ENCODE measurements at regions not wholly inside any gene's neighbourhood (a gene's known extent, or its start where the extent isn't known, plus 50 kb on each side); places are given as distances from the start of the nearest gene placed in this dataset.

DNA sequence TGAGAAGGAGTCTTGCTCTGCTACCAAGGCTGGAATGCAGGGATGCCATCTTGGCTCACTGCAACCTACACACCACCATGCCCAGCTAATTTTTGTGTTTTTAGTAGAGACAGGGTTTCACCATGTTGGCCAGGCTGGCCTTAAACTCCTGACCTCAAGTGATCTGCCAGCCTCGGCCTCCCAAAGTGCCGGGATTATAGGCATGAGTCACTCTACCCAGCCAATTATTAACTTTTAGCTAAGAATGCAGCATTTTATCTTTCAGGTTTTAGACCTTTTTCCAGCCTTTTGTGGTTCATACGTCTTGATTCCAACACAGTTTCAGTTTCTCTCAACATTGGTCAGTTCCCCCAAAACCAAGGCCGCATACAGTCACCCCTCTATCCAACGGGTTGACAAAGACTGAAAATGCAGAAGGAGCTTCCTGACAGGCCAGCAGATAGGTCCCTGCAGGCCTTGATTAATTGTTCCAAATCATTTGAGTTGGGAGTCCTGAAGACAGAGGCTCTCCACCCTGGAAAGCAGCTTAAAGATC lies 262.2 kb upstream of the KLHL29 start (continued):
- TF ChIP-seq HMG20A (CRISPR knock-in tag; IDR thresholded peaks at IDR 0.05; ENCODE audit: borderline replicate concordance) (0 out of 2 replicates have a peak, but pooled peaks have one; percentile 21), PRDM4 (CRISPR knock-in tag; IDR thresholded peaks at IDR 0.05; ENCODE audit: borderline replicate concordance) (no peak), EHMT2 (IDR thresholded peaks at IDR 0.05; ENCODE audit: borderline replicate concordance, low read depth, low read length) (no peak), JUND (CRISPR knock-in tag; IDR thresholded peaks at IDR 0.05) (peak; percentile 36; the same call in 1 of the 2 replicates), MEIS1 (CRISPR knock-in tag; IDR thresholded peaks at IDR 0.05; ENCODE audit: borderline replicate concordance) (no peak), ZNF839 (CRISPR knock-in tag; IDR thresholded peaks at IDR 0.05; ENCODE audit: borderline replicate concordance) (no peak), ZFP91 (CRISPR knock-in tag; IDR thresholded peaks at IDR 0.05; ENCODE audit: borderline replicate concordance) (no peak), NR2F6 (IDR thresholded peaks at IDR 0.05) (no peak), NR2F6 (CRISPR knock-in tag; IDR thresholded peaks at IDR 0.05) (0 out of 2 replicates have a peak, but pooled peaks have one; percentile 40), ZNF784 (CRISPR knock-in tag; IDR thresholded peaks at IDR 0.05; ENCODE audit: borderline replicate concordance) (no peak), ZNF710 (CRISPR knock-in tag; IDR thresholded peaks at IDR 0.05; ENCODE audit: borderline replicate concordance) (no peak), ZFP36L2 (CRISPR knock-in tag; IDR thresholded peaks at IDR 0.05) (no peak), MATR3 (CRISPR knock-in tag; IDR thresholded peaks at IDR 0.05) (no peak), ATF3 (CRISPR knock-in tag; IDR thresholded peaks at IDR 0.05) (peak; percentile 59; the same call in 1 of the 2 replicates)
- TF ChIP-seq, protein P1, sequence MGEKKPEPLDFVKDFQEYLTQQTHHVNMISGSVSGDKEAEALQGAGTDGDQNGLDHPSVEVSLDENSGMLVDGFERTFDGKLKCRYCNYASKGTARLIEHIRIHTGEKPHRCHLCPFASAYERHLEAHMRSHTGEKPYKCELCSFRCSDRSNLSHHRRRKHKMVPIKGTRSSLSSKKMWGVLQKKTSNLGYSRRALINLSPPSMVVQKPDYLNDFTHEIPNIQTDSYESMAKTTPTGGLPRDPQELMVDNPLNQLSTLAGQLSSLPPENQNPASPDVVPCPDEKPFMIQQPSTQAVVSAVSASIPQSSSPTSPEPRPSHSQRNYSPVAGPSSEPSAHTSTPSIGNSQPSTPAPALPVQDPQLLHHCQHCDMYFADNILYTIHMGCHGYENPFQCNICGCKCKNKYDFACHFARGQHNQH (CRISPR knock-in tag; IDR thresholded peaks at IDR 0.05), result no peak
- TF ChIP-seq, protein P2, sequence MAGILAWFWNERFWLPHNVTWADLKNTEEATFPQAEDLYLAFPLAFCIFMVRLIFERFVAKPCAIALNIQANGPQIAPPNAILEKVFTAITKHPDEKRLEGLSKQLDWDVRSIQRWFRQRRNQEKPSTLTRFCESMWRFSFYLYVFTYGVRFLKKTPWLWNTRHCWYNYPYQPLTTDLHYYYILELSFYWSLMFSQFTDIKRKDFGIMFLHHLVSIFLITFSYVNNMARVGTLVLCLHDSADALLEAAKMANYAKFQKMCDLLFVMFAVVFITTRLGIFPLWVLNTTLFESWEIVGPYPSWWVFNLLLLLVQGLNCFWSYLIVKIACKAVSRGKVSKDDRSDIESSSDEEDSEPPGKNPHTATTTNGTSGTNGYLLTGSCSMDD (CRISPR knock-in tag; IDR thresholded peaks at IDR 0.05), result no peak
- TF ChIP-seq, protein P3, sequence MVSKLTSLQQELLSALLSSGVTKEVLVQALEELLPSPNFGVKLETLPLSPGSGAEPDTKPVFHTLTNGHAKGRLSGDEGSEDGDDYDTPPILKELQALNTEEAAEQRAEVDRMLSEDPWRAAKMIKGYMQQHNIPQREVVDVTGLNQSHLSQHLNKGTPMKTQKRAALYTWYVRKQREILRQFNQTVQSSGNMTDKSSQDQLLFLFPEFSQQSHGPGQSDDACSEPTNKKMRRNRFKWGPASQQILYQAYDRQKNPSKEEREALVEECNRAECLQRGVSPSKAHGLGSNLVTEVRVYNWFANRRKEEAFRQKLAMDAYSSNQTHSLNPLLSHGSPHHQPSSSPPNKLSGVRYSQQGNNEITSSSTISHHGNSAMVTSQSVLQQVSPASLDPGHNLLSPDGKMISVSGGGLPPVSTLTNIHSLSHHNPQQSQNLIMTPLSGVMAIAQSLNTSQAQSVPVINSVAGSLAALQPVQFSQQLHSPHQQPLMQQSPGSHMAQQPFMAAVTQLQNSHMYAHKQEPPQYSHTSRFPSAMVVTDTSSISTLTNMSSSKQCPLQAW (CRISPR knock-in tag; IDR thresholded peaks at IDR 0.05), result peak; percentile 51; the same call in 1 of the 2 replicates

Data from HepG2 (cell line).